ENCODE measurements at regions not wholly inside any gene's neighbourhood (a gene's known extent, or its start where the extent isn't known, plus 50 kb on each side); places are given as distances from the start of the nearest gene placed in this dataset. TPM values are rescaled to one million over a fixed set of nuclear protein-coding genes. Genes with fewer than 3 reads are reported as not detected.

- H3K9me3 ChIP-seq (ENCODE audit: insufficient read depth in 2 of 2, low read depth in 1 of 2, low read length in 1 of 2), result no peaks in the 10 kb centered on the region
- WGBS, 2 experiments (ENCODE audit: extremely low coverage in 1 of 2, insufficient coverage in 1 of 2, insufficient read length in 1 of 2, insufficient replicate concordance in 2 of 2, low coverage in 1 of 2, low lambda C conversion rate in 2 of 2, missing lambda C conversion rate in 1 of 2), result 89% methylated on average over 1 of the region's 1 CpG; no CpG with 5 or more reads in 1 of the 2 experiments
- H3K4ac ChIP-seq (replicated peaks; ENCODE audit: insufficient read length, low read depth, low read length), result no peak overlapping the region
- no peak overlapping the region for H2AK5ac ChIP-seq (ENCODE audit: low read depth, low read length)
- H3K79me1 ChIP-seq (ENCODE audit: low read depth, low read length), result no peaks in the 10 kb centered on the region
- no peak overlapping the region for H3K27ac ChIP-seq (ENCODE audit: low read depth, low read length)
- ChIA-PET POLR2A (ENCODE audit: partially characterized antibody) (no interaction called here), CTCF (ENCODE audit: partially characterized antibody) (interaction anchor here (0.7 kb wide), 1 partner anchor 10 kb away, joined by 3 read pairs; no protein-coding TSS in a partner anchor)
- H2BK15ac ChIP-seq (ENCODE audit: low read length), result no peak overlapping the region
- H3K4me3 ChIP-seq (ENCODE audit: extremely low read depth in 1 of 4, insufficient read depth in 2 of 4, low read depth in 3 of 4, low read length in 4 of 4), result no peak overlapping the region
- no peak overlapping the region for H3K18ac ChIP-seq (ENCODE audit: extremely low read depth, low read length)
- no peaks in the 10 kb centered on the region for H3K79me2 ChIP-seq (ENCODE audit: control insufficient read depth in 1 of 2, insufficient read depth in 2 of 2, low read length in 2 of 2)
- no peak for TF ChIP-seq CREB1 (IDR thresholded peaks at IDR 0.05)
- TF ChIP-seq MAFK (IDR thresholded peaks at IDR 0.05; ENCODE audit: low read depth, low read length), result no peak
- TF ChIP-seq JUND (IDR thresholded peaks at IDR 0.05; ENCODE audit: low read length), result no peak
- H2BK20ac ChIP-seq (ENCODE audit: low read length), result no peak overlapping the region
- H3K23me2 ChIP-seq (ENCODE audit: low read depth, low read length), result no peaks in the 10 kb centered on the region
- no peak for DNase-seq (ENCODE audit: low read depth in 1 of 2, low spot score in 2 of 2)
- no peak overlapping the region for H3K14ac ChIP-seq (ENCODE audit: insufficient read length)
- H3K23ac ChIP-seq (ENCODE audit: insufficient read length), result no peak overlapping the region
- H2BK5ac ChIP-seq (ENCODE audit: low read depth, low read length), result no peak overlapping the region
- H3K27me3 ChIP-seq (replicated peaks in 1 of 4; ENCODE audit: control insufficient read depth in 3 of 4, extremely low read depth in 1 of 4, insufficient read depth in 3 of 4, low read length in 3 of 4), result no peaks in the 10 kb centered on the region
- H4K91ac ChIP-seq (replicated peaks; ENCODE audit: insufficient read length, low read length), result no peak overlapping the region
- H2AFZ ChIP-seq (ENCODE audit: low read length), result no peak overlapping the region
- H3K36me3 ChIP-seq (ENCODE audit: control insufficient read depth in 2 of 4, insufficient read depth in 4 of 4, low read length in 3 of 4), result no peaks in the 10 kb centered on the region; a peak in 1 of 8 replicates
- no peaks in the 10 kb centered on the region for H4K20me1 ChIP-seq (replicated peaks in 1 of 2; ENCODE audit: control insufficient read depth in 1 of 2, insufficient read depth in 2 of 2, low read length in 2 of 2)
- no peak overlapping the region for H4K8ac ChIP-seq (ENCODE audit: extremely low read depth, insufficient read depth, low read length)
- no peak overlapping the region for H3K9ac ChIP-seq (replicated peaks in 1 of 4; ENCODE audit: extremely low read depth in 1 of 4, low read depth in 3 of 4, low read length in 3 of 4)
- H4K5ac ChIP-seq (ENCODE audit: insufficient read length, low read depth, low read length), result no peak overlapping the region
- H2BK12ac ChIP-seq (ENCODE audit: low read depth, low read length), result no peak overlapping the region
- H3K56ac ChIP-seq (replicated peaks; ENCODE audit: insufficient read length, low read depth, low read length), result no peak overlapping the region
- H3K4me1 ChIP-seq (replicated peaks in 1 of 4; ENCODE audit: control insufficient read depth in 3 of 4, insufficient read depth in 4 of 4, low read length in 3 of 4), result no peaks in the 10 kb centered on the region
- no peak overlapping the region for H3K4me2 ChIP-seq (ENCODE audit: insufficient read depth in 1 of 2, low read depth in 2 of 2, low read length in 2 of 2)
- no peak overlapping the region for H2BK120ac ChIP-seq (replicated peaks; ENCODE audit: low read depth, low read length)
- FAIRE-seq, result no peak
Measured at GRCh38 chr2:33650171-33650570, 51.1 kb upstream of the FAM98A start.

MicroRNA genes in the stretch of these regions (microRNA counts, 767-probe panel; counts per million panel counts)
- 879 counts per million, percentile 95 among the panel's probes with 10 or more counts for microRNA hsa-miR-548ad

Small RNA genes lying in the stretch of these regions (microRNA-seq; reads per million reads assigned to microRNA genes)
- 0 reads per million in 2 experiments for gene MIR548AD (ENCODE audit: borderline microRNAs expressed in 2 of 2, borderline number of aligned reads in 2 of 2, borderline replicate concordance in 1 of 2)

Small RNA genes lying in the stretch of these regions (small RNA-seq; reads per million reads assigned to genes)
- gene AC013442.1 (ENCODE audit: insufficient read depth) (not detected), gene AC083939.1 (ENCODE audit: insufficient read depth) (not detected), gene MIR548AD (ENCODE audit: insufficient read depth) (1.2 reads per million), gene RNU6-1117P (ENCODE audit: insufficient read depth) (not detected)

Data from H1 (cell line).